GM12878 (cell line): ENCODE measurements at regions not wholly inside any gene's neighbourhood (a gene's known extent, or its start where the extent isn't known, plus 50 kb on each side); places are given as distances from the start of the nearest gene placed in this dataset.

Experiments used
- ASH2L ChIP-seq: fragments of 300-600, 200-600 bp; sonication (generic); IDR thresholded peaks from 2 replicates; pipeline ENCODE4 v1.6.1; 2017; ENCODE audit warnings: low read depth, mild to moderate bottlenecking, borderline replicate concordance
- CBFB ChIP-seq: IDR thresholded peaks from 2 replicates; pipeline ENCODE4 v1.6.1; 2016; ENCODE audit warnings: antibody characterized with exemption, low read depth
- EED ChIP-seq: sonication (generic); IDR thresholded peaks from 2 replicates; pipeline ENCODE4 v1.6.1; 2016; ENCODE audit warnings: antibody characterized with exemption, low read depth
- IRF4 ChIP-seq: IDR thresholded peaks from 2 replicates; pipeline ENCODE4 v1.6.1; 2011; ENCODE audit warnings: low read depth, low read length
- LARP7 ChIP-seq: fragments of 450-650 bp; IDR thresholded peaks from 2 replicates; pipeline ENCODE4 v1.6.1; 2017; ENCODE audit warnings: mild to moderate bottlenecking
- MEF2A ChIP-seq: IDR thresholded peaks from 2 replicates; pipeline ENCODE4 v1.6.1; 2011; ENCODE audit warnings: low read depth, mild to moderate bottlenecking, low read length, moderate library complexity; ENCODE audit not compliant: insufficient read depth
- MTA3 ChIP-seq: IDR thresholded peaks from 2 replicates; pipeline ENCODE4 v1.6.1; 2012; ENCODE audit warnings: low read length, inconsistent platforms, borderline replicate concordance
- PML ChIP-seq: IDR thresholded peaks from 2 replicates; pipeline ENCODE4 v1.6.1; 2012; ENCODE audit warnings: low read length, inconsistent platforms
- RAD51 ChIP-seq: fragments of 450-650 bp; IDR thresholded peaks from 2 replicates; pipeline ENCODE4 v1.6.1; 2016; ENCODE audit warnings: moderate library complexity, mild to moderate bottlenecking, inconsistent platforms
- SP1 ChIP-seq: IDR thresholded peaks from one replicate; pipeline ENCODE4 v1.6.1; 2011; ENCODE audit warnings: low read depth, low read length
- SPI1 ChIP-seq: IDR thresholded peaks from 2 replicates; pipeline ENCODE4 v1.6.1; 2011; ENCODE audit warnings: low read depth, mild to moderate bottlenecking, low read length, moderate library complexity, borderline replicate concordance; ENCODE audit not compliant: insufficient read depth
- STAT1 ChIP-seq: fragments of 450-650 bp; conservative IDR thresholded peaks from 2 replicates; pipeline ENCODE4 v1.6.1; 2014; ENCODE audit warnings: antibody characterized with exemption, mild to moderate bottlenecking
- TARDBP ChIP-seq: IDR thresholded peaks from 2 replicates; pipeline ENCODE4 v1.6.1; 2016; ENCODE audit warnings: borderline replicate concordance
- TBL1XR1 ChIP-seq: IDR thresholded peaks from 2 replicates; pipeline ENCODE4 v1.6.1; 2012; ENCODE audit warnings: low read depth, low read length, improper control_type of control experiment
- ZNF274 ChIP-seq: IDR thresholded peaks from one replicate; pipeline ENCODE4 v1.8.0; 2011; ENCODE audit not compliant: insufficient read length, insufficient read depth
- TF ChIP-seq, protein P1 (sequence below): fragments of 450-650 bp; IDR thresholded peaks from 2 replicates; pipeline ENCODE4 v1.6.1; 2017; ENCODE audit warnings: antibody characterized with exemption, mild to moderate bottlenecking, moderate library complexity
- TF ChIP-seq, protein P2 (sequence below): fragments of 150-350 bp; IDR thresholded peaks from 2 replicates; pipeline ENCODE4 v1.6.1; 2014; ENCODE audit warnings: mild to moderate bottlenecking, low read depth, low read length
- TF ChIP-seq, protein P3 (sequence below): fragments of 450-650 bp; IDR thresholded peaks from 2 replicates; pipeline ENCODE4 v1.6.1; 2017; ENCODE audit warnings: mild to moderate bottlenecking, low read depth, inconsistent platforms; ENCODE audit not compliant: poor library complexity, severe bottlenecking
- TF ChIP-seq, protein P4 (sequence below): fragments of 450-650 bp; IDR thresholded peaks from 2 replicates; pipeline ENCODE4 v1.6.1; 2017; ENCODE audit warnings: mild to moderate bottlenecking, moderate library complexity
- TF ChIP-seq, protein P5 (sequence below): IDR thresholded peaks from 2 replicates; pipeline ENCODE4 v1.6.1; 2011; ENCODE audit warnings: low read depth, mild to moderate bottlenecking, low read length, moderate library complexity, borderline replicate concordance; ENCODE audit errors: extremely low read depth

DNA sequence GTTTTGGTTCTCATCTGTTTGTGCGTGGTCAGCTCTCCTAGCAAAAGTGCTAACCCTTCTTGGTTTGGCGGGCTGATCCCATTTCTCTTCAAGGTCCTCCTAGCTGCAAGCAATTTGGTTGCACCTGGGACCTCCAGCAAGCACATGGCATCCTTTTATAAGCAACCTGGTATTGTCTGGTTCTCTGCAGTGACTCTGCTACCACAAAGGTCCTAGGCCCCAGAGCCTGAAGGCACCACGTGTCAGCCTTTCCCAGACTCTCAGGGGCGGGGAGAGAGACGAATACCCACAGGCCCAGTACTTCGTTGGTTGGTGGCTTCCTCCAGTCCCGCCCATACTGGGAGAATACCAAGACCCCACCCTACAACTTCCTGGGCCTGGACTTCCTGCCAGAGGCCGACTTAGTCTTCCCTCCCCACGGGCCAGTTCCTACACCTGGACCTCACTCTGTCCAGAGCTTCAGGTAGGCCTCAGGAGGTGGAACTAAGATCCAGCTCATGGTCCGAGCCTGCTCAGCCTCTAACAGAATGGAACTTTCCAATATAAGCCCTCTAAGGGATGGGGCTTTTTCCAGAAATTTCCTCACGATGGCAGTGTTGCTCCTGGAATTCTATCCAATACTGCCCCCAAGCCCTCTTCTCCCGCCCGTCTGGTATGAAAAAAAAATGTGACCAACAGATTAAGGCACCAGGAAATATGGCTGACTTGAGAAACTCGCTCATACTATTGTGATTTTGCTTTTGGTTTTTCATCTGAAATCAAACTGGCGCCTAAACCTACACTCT, 192.5 kb upstream of the STK26 start (continued):
- 0 out of 2 replicates have a peak, but pooled peaks have one; percentile 17 for TF ChIP-seq CBFB
- TF ChIP-seq, protein P1, sequence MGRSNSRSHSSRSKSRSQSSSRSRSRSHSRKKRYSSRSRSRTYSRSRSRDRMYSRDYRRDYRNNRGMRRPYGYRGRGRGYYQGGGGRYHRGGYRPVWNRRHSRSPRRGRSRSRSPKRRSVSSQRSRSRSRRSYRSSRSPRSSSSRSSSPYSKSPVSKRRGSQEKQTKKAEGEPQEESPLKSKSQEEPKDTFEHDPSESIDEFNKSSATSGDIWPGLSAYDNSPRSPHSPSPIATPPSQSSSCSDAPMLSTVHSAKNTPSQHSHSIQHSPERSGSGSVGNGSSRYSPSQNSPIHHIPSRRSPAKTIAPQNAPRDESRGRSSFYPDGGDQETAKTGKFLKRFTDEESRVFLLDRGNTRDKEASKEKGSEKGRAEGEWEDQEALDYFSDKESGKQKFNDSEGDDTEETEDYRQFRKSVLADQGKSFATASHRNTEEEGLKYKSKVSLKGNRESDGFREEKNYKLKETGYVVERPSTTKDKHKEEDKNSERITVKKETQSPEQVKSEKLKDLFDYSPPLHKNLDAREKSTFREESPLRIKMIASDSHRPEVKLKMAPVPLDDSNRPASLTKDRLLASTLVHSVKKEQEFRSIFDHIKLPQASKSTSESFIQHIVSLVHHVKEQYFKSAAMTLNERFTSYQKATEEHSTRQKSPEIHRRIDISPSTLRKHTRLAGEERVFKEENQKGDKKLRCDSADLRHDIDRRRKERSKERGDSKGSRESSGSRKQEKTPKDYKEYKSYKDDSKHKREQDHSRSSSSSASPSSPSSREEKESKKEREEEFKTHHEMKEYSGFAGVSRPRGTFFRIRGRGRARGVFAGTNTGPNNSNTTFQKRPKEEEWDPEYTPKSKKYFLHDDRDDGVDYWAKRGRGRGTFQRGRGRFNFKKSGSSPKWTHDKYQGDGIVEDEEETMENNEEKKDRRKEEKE = no peak
- TF ChIP-seq TARDBP = no peak
- TF ChIP-seq, protein P2, sequence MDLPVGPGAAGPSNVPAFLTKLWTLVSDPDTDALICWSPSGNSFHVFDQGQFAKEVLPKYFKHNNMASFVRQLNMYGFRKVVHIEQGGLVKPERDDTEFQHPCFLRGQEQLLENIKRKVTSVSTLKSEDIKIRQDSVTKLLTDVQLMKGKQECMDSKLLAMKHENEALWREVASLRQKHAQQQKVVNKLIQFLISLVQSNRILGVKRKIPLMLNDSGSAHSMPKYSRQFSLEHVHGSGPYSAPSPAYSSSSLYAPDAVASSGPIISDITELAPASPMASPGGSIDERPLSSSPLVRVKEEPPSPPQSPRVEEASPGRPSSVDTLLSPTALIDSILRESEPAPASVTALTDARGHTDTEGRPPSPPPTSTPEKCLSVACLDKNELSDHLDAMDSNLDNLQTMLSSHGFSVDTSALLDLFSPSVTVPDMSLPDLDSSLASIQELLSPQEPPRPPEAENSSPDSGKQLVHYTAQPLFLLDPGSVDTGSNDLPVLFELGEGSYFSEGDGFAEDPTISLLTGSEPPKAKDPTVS = no peak
- no peak for TF ChIP-seq IRF4
- TF ChIP-seq MTA3 = no peak
- peak; percentile 74 for TF ChIP-seq RAD51
- TF ChIP-seq SPI1 = no peak
- TF ChIP-seq, protein P3, sequence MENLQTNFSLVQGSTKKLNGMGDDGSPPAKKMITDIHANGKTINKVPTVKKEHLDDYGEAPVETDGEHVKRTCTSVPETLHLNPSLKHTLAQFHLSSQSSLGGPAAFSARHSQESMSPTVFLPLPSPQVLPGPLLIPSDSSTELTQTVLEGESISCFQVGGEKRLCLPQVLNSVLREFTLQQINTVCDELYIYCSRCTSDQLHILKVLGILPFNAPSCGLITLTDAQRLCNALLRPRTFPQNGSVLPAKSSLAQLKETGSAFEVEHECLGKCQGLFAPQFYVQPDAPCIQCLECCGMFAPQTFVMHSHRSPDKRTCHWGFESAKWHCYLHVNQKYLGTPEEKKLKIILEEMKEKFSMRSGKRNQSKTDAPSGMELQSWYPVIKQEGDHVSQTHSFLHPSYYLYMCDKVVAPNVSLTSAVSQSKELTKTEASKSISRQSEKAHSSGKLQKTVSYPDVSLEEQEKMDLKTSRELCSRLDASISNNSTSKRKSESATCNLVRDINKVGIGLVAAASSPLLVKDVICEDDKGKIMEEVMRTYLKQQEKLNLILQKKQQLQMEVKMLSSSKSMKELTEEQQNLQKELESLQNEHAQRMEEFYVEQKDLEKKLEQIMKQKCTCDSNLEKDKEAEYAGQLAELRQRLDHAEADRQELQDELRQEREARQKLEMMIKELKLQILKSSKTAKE = no peak
- TF ChIP-seq, protein P4, sequence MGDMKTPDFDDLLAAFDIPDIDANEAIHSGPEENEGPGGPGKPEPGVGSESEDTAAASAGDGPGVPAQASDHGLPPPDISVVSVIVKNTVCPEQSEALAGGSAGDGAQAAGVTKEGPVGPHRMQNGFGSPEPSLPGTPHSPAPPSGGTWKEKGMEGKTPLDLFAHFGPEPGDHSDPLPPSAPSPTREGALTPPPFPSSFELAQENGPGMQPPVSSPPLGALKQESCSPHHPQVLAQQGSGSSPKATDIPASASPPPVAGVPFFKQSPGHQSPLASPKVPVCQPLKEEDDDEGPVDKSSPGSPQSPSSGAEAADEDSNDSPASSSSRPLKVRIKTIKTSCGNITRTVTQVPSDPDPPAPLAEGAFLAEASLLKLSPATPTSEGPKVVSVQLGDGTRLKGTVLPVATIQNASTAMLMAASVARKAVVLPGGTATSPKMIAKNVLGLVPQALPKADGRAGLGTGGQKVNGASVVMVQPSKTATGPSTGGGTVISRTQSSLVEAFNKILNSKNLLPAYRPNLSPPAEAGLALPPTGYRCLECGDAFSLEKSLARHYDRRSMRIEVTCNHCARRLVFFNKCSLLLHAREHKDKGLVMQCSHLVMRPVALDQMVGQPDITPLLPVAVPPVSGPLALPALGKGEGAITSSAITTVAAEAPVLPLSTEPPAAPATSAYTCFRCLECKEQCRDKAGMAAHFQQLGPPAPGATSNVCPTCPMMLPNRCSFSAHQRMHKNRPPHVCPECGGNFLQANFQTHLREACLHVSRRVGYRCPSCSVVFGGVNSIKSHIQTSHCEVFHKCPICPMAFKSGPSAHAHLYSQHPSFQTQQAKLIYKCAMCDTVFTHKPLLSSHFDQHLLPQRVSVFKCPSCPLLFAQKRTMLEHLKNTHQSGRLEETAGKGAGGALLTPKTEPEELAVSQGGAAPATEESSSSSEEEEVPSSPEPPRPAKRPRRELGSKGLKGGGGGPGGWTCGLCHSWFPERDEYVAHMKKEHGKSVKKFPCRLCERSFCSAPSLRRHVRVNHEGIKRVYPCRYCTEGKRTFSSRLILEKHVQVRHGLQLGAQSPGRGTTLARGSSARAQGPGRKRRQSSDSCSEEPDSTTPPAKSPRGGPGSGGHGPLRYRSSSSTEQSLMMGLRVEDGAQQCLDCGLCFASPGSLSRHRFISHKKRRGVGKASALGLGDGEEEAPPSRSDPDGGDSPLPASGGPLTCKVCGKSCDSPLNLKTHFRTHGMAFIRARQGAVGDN = peak; percentile 51; the same call in 1 of the 2 replicates
- no peak for TF ChIP-seq STAT1
- no peak for TF ChIP-seq LARP7
- no peak for TF ChIP-seq MEF2A
- TF ChIP-seq PML = peak; percentile 68; the same call in 1 of the 2 replicates
- no peak for TF ChIP-seq ASH2L
- TF ChIP-seq, protein P5, sequence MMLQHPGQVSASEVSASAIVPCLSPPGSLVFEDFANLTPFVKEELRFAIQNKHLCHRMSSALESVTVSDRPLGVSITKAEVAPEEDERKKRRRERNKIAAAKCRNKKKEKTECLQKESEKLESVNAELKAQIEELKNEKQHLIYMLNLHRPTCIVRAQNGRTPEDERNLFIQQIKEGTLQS = no peak
- no peak for TF ChIP-seq ZNF274
- TF ChIP-seq EED = peak; percentile 62
- TF ChIP-seq SP1 = no peak
- TF ChIP-seq TBL1XR1 = no peak
